Psoas muscle (tissue), 7 donors: ENCODE measurements at regions not wholly inside any gene's neighbourhood (a gene's known extent, or its start where the extent isn't known, plus 50 kb on each side); places are given as distances from the start of the nearest gene placed in this dataset.
"Not testable (repeated sequence)": the region's sequence is repeated elsewhere in the genome, so short reads cannot be mapped to it uniquely, and the experiment has no call there.

ENCODE experiments used
- ATAC-seq, 4 donors: fragments of 200-7000 bp; cut with Tn5 transposase; one replicate each; pipeline ENCODE4 v1.9.1; 2020; ENCODE audit warnings: moderate library complexity in 3 of 4, mild to moderate bottlenecking in 2 of 4
- DNase-seq, 2 donors: peaks; one replicate each; pipeline ENCODE4 v3.0.0-alpha.2; 2020
- H3K27ac ChIP-seq: fragments of 200-600 bp; one replicate; pipeline ENCODE4 v1.8.0; 2022
- H3K27me3 ChIP-seq, 3 donors: fragments of 200-600 bp in 1 of 3; one replicate each; pipeline versions ENCODE4 v1.6.1 to v1.8.0; 2013 to 2022; ENCODE audit warnings: low read length in 2 of 3, mild to moderate bottlenecking in 2 of 3, moderate library complexity in 1 of 3; ENCODE audit not compliant: insufficient read depth in 3 of 3
- H3K36me3 ChIP-seq, 2 donors: fragments of 200-600 bp in 1 of 2; one replicate each; pipeline versions ENCODE4 v1.6.1 to v1.8.0; 2013 to 2022; ENCODE audit warnings: low read depth in 1 of 2, mild to moderate bottlenecking in 1 of 2, moderate library complexity in 1 of 2; ENCODE audit not compliant: insufficient read depth in 1 of 2
- H3K4me1 ChIP-seq: fragments of 200-600 bp; one replicate; pipeline ENCODE4 v1.8.0; 2022
- H3K4me3 ChIP-seq: fragments of 200-600 bp; one replicate; pipeline ENCODE4 v1.8.0; 2022; ENCODE audit warnings: mild to moderate bottlenecking
- H3K9me3 ChIP-seq: fragments of 200-600 bp; one replicate; pipeline ENCODE4 v1.8.0; 2022
- WGBS, 3 donors: extraction: QIAGEN DNeasy Blood & Tissue Kit; methylation state at CpG; one replicate each; pipeline versions ENCODE4 v1.1.6 to v1.1.7; 2013; 5-methylcytosine and 5-hydroxymethylcytosine counted together
- intact Hi-C, 2 donors: fragments of 100-400 bp; cut with DNase I; formaldehyde crosslinking; loops; one replicate each; pipeline versions ENCODE4 v1.11.0 to v1.14.2; 2022
- TF ChIP-seq, protein P1 (sequence below): fragments of 200-600 bp; IDR thresholded peaks from one replicate; pipeline ENCODE4 v1.8.0; 2022; ENCODE audit warnings: antibody characterized with exemption
- donor health status: healthy with polysubstance abuse.
- donor health status: DM: no; HTN: no; CAD: no; lungs with moderate emphysema.
- donor health status: Bipolar disorder and iron deficiency.
- donor health status: healthy.
- donor health status: DM: yes; HTN: yes; CAD: no.
- donor health status: DM: no; HTN: no; CAD: no.
- donor health status: DM: yes; HTN: yes; CAD: no.

DNA sequence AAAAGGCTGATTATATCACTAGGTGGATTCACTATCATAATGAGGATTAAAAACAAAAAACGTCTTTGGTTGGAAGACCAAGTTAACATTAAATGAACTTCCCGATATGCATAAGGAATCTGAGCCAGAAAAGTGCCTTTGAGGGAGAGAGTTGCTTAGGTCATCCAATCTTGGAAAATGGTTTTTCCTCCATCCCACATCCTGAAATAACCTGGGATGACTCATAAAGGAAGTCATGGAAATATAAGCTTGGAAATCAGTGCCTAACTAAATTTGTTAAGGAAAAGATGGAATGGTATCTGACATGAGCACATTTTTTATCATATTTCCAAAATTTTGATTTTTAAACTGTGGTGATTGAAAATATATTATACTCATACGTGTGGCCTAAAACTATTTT is 66.0 kb downstream of the KBTBD8 start:
- ATAC-seq (no peak), DNase-seq (no peak)
- intact Hi-C loops: no loop called here
- Histone ChIP-seq H3K27me3 (no peaks in the 10 kb centered on the region), H3K4me1 (no peaks in the 10 kb centered on the region), H3K36me3 (no peaks in the 10 kb centered on the region), H3K27ac (no peak overlapping the region), H3K9me3 (no peaks in the 10 kb centered on the region), H3K4me3 (no peak overlapping the region)
- WGBS, 3 donors: 55 to 58% (median 55%) methylated on average over 3 of the region's 3 CpGs
- TF ChIP-seq, protein P1, sequence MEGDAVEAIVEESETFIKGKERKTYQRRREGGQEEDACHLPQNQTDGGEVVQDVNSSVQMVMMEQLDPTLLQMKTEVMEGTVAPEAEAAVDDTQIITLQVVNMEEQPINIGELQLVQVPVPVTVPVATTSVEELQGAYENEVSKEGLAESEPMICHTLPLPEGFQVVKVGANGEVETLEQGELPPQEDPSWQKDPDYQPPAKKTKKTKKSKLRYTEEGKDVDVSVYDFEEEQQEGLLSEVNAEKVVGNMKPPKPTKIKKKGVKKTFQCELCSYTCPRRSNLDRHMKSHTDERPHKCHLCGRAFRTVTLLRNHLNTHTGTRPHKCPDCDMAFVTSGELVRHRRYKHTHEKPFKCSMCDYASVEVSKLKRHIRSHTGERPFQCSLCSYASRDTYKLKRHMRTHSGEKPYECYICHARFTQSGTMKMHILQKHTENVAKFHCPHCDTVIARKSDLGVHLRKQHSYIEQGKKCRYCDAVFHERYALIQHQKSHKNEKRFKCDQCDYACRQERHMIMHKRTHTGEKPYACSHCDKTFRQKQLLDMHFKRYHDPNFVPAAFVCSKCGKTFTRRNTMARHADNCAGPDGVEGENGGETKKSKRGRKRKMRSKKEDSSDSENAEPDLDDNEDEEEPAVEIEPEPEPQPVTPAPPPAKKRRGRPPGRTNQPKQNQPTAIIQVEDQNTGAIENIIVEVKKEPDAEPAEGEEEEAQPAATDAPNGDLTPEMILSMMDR: no peak

DNA sequence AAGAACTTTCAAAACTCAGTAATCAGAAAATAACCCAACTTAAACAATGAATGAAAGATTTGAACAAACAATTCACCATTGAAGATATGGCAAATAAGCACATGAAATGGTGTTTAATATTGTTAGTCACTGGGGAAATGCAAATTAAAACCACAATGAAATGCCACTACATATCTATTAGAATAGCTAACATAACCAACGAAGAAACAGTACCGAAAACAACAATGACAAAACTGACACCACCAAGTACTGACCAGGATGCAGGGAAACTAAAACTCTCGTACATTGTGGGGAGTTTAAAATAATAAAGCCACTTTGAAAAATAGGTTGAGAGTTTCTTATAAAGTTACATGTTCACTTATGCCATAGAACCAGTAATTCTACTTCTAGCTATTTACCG is 69.1 kb downstream of the KBTBD8 start:
- DNase-seq (no peak), ATAC-seq (no peak)
- no peaks in the 10 kb centered on the region for H3K4me1 ChIP-seq
- no peak overlapping the region for H3K27ac ChIP-seq
- no peaks in the 10 kb centered on the region for H3K27me3 ChIP-seq
- H3K4me3 ChIP-seq: no peak overlapping the region
- 75 to 91% (median 81%) methylated on average over 4 of the region's 4 CpGs for WGBS, 3 donors
- no peaks in the 10 kb centered on the region for H3K9me3 ChIP-seq
- TF ChIP-seq, protein P1: no peak
- H3K36me3 ChIP-seq: no peaks in the 10 kb centered on the region
- intact Hi-C loops: no loop called here

DNA sequence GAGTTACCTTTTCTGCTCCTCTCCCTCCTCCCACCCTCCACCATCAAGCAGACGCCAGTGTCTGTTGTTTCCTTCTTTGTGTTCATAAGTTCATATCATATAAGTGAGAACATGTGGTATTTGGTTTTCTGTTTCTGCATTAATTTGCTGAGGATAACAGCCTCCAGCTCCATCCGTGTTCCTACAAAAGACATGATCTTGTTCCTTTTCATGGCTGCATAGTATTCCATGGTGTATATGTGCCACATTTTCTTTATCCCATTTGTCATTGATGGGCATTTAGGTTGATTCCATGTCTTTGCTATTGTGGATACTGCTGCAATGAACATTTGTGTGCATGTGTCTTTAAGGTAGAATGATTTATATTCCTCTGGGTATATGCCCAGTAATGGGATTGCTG is 74.5 kb downstream of the KBTBD8 start:
- DNase-seq, H3K27me3 ChIP-seq, ATAC-seq, H3K4me3 ChIP-seq, H3K36me3 ChIP-seq, H3K4me1 ChIP-seq, H3K9me3 ChIP-seq, intact Hi-C loops, H3K27ac ChIP-seq: not testable (repeated sequence)
- WGBS, 3 donors: 95 to 99% (median 96%) methylated on average over 2 of the region's 2 CpGs

DNA sequence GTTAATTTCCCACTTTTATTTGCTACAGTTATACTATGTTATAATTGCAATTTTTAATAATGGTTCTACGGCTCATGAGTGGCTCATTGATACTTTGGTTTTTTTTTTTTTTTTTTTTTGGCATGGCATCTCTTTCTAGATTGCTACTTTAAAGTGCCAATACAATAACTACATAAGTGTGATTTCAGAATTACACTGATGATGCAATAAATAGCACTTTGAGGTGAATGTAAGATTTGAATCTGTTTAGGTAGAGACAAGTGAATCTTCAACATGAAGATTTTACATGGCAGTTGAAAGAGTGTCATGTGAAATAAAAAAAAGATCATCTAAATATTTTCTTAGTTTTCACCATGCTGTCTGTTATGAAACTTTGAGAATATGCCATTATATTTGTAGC is 75.7 kb downstream of the KBTBD8 start:
- WGBS, 3 donors: 85 to 92% (median 87%) methylated on average over 1 of the region's 1 CpG
- Histone ChIP-seq H3K9me3 (no peaks in the 10 kb centered on the region), H3K4me1 (no peaks in the 10 kb centered on the region), H3K27me3 (no peaks in the 10 kb centered on the region), H3K27ac (no peak overlapping the region), H3K4me3 (no peak overlapping the region), H3K36me3 (no peaks in the 10 kb centered on the region)
- TF ChIP-seq, protein P1: no peak
- no peak for ATAC-seq
- no peak for DNase-seq
- intact Hi-C loops: no loop called here

DNA sequence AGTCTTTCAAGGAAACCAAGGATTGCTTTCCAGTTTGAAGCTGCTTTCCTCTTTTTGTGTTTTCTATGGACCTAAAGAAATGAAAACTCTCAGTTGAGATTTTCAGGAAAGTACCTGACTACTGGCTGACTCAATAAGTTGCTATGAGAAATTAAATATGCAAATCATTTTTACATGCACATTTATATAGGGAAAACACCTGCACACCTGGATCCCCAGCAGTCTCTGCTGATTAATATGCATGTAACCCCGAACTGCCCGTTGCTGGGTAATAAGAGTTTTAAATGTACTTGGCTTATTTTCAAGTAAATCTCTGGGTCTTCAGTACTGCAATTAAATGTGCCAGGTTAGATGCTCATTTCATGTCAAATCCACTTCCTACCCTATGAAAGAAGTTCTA is 77.2 kb downstream of the KBTBD8 start:
- ATAC-seq: no peak
- WGBS, 3 donors: 76 to 87% (median 80%) methylated on average over 2 of the region's 2 CpGs

More for the DNA sequence above, 77.2 kb downstream of the KBTBD8 start:
- TF ChIP-seq, protein P1: no peak
- DNase-seq: no peak
- intact Hi-C loops: no loop called here
- Histone ChIP-seq H3K27me3 (no peaks in the 10 kb centered on the region), H3K36me3 (no peaks in the 10 kb centered on the region), H3K4me1 (no peaks in the 10 kb centered on the region), H3K4me3 (no peak overlapping the region), H3K27ac (no peak overlapping the region), H3K9me3 (no peaks in the 10 kb centered on the region)
